Umbilical cord (tissue), 1 donor: ENCODE measurements at regions not wholly inside any gene's neighbourhood (a gene's known extent, or its start where the extent isn't known, plus 50 kb on each side); places are given as distances from the start of the nearest gene placed in this dataset.
"Not testable (repeated sequence)": the region's sequence is repeated elsewhere in the genome, so short reads cannot be mapped to it uniquely, and the experiment has no call there.

ENCODE experiments used
- DNase-seq: peaks from one replicate; pipeline ENCODE4 v3.0.0-alpha.2; 2015; ENCODE audit warnings: low spot score

DNA sequence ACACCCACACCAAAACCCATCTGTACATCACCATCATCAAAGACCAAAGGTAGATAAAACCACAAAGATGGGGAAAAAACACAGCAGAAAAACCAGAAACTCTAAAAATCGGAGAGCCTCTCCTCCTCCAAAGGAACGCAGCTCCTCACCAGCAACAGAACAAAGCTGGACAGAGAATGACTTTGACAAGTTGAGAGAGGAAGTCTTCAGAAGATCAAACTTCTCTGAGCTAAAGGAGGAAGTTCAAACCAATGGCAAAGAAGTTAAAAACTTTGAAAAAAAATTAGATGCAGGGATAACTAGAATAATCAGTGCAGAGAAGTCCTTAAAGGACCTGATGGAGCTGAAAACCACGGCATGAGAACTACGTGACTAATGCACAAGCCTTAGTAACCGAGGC lies 247.5 kb upstream of the ERBB4 start:
- not testable (repeated sequence) for DNase-seq

DNA sequence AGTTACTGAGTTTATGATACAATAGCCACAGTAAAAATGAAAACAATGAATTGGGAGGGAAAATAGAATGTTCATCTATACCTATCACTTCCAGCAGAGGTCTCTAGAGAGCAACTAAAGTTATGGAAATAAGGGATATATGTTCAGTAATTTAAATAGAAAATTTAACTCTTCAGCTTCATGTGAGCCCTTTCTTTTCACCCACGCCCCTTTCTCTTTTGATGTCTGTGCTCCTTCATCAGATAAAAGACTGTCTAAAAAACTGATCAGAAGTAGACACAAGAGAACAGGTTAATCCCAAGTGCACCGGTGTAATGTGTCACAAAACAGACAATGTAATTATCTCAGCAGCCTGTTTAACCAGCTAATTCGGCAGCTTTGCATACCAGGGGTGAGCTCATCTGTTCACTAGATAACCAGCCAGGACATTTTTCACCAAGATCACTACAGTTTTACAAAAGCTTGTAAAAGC lies 238.5 kb upstream of the ERBB4 start:
- DNase-seq = peak; percentile 92

DNA sequence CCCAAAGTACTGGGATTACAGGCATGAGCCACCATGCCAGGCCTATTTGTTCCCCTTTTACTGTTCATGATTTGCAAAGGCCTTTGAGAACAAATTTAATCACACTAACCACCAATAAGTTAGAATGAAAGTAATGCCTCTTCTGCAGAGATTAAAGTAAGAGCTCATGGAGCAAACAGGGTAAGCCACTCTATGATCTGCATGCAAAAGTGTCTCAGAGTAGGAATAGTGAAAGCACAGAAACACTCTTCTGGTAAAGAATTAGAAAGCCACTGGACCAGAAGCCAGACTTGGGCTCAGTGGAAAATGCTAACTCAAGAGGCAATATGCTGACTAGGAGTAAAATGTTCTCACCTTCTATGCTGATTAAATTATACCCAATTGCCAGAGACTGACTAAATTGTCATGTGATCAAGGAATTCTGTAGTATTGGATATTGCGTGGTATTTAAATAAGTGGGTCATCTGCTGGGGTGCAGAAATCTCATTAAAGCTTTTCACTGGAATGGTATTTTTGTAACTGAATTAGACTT lies 235.3 kb upstream of the ERBB4 start:
- no peak for DNase-seq

DNA sequence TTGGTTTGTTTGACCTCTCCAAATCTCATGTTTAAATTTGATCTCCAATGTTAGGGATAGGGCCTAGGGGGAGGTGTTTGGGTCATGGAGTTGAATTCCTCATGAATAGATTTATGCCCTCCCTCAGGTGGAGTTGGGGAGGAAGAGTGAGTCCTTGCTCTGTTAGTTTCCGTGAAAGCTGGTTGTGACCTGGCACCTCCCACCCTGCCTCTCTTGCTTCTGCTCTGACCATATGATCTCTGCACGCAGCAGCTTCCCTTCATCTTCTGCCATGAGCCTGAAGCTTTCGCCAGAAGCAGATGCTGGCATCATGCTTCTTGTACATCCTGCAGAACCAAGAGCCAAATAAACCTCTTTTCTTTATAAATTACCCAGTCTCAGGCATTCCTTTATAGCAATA lies 231.6 kb upstream of the ERBB4 start:
- no peak for DNase-seq

DNA sequence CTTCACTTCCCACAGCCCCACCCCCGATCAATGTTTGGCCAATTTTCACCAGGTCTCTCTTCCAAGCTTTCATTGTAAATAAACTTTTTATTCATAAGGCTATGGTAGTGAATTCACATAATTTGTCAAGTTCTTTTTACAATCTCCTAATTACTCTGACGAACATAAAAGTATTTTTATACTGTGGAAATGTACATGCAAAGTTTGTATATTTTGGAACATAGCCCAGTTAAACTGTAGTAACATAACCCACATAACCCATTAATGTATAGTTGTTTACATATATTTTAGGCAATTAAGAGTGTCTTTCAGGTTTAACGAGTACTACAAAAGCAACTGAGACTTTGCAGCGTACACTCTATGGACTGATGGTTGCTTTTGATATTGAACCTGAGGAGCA lies 228.3 kb upstream of the ERBB4 start:
- DNase-seq = peak; percentile 33

DNA sequence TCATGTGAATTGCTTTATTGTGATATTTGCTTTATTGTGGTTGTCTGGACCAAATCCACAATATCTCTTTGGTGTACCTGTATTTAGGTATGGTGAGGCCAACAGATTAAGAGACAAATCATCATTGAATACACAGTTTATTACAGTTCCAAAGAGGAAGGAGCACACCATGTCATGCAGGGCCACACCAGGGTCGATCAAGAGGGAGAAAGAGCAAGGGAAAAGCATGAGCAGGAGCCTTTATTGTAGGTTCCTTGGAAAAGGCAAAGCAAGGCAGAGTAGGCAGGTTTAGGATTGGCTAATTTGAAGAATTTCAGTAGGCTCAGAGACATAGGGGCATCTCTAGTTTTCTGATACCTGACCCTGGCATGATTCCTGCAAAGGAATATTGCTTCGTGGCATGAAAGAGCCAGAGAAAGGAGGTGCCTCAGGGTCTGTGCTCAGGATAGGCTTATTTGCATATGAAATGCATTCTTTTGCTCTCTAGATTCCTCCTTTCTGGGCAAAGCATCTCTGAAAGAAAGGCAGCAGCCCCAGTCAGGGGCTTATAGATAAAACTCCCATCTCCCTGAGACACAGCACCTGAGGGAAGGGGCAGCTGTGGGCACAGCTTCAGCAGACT lies 214.2 kb upstream of the ERBB4 start:
- DNase-seq = no peak

DNA sequence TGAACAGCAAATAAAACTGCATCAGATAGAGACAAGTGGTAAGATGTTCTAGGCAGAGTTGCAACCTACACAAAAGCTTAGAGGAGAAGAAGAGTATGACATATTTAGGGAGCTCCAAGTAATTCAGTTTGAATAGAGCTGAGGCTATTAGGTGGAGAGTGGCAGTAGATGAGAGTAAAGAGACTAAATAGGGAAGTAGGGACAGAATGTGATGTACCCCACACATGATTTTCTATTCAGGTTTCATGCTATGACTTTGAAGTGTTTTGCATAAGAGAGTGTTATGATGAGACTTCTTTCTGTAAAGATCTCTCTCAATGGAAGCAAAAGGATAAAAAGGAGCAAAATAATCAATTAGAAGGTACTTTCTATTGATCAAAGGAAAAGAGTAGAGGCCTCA lies 206.8 kb upstream of the ERBB4 start:
- DNase-seq = no peak

DNA sequence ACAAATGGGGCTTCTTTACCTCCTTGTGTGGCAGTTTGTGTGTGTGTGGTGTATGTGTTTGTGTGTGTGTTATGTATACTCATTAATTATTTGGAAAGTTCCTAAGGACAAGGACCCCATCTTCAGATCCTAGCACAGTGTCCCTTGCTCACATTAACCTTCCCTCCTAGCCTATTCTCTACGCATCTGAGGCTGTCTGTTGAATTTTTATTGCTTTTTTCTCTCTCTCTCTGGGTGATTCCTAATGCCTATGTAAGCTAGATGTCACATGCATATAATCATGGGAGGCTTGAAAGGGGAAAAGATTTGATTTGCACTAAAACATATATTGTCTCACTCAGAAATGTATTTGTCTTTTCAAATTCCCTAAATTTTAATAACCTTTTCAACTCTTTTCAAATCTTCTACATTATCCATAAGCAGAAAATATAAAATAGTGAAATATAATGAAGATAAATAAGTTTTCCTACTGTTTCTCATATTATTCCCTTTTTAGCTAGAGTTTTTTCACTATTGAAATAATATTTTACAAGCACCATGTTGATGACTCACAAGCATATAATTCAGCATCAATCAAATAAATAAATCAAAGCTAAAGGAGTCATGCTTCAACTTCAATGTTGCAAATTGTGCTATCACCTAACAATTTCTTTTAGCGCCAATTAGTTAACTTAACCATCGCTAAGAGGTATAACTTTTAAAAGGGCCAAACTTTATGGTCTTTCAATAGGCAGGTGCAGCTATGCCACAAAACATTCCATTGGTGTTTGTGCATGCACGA lies 199.0 kb upstream of the ERBB4 start:
- no peak for DNase-seq

DNA sequence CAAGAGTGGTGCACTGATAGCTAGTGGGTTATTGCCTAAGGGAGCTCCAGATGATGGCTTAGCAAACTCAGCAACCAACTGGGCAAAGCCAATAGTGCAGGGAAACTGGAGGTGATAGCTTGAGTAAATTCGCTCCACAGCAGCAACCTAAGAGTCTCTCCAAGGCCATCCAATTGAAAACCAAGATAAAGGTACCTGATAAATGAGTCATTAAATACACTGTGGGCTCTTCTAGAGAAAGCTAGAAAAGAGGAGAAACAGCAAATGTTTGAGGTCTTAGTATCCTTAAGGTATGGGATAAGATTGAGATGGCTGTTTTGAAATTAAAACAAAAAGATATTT lies 197.8 kb upstream of the ERBB4 start:
- DNase-seq = no peak

DNA sequence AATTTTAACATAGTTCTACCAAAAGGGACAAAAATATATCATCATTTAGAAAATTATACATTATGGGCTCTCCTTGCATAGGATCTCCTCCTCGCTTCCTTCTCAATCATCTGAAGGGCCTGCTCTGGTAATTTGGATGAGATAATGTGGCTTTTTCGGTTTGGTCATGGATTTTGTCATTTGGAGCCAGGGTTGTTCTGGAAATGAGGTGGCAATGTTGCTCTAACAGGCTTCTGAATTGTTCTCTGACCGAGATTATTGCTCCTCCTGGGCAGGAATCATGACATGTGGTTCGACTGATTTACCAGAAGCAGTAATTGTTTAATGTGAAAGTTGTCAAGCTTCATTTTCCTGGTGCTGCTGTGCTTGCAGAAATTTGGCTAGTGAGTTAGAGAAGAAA lies 194.7 kb upstream of the ERBB4 start:
- DNase-seq = no peak

DNA sequence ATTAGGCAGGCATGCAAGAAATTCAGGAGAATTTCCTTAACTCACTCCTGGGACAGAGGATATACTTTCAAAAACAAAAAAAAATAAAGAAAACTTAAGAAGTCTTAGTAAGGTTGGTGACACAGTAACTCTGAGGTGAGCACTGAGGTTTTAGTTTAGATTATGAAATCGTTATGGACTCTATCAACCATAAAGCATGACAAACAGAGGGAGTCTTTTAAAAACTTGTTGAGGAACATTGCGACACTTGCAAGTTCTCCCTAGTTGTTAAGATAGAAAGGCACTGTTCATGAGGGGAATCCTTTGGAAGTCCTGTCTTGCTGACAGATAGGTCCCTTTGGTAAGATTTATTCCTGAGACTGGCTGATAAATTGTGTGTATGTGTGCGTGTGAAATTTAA lies 194.3 kb upstream of the ERBB4 start:
- no peak for DNase-seq

DNA sequence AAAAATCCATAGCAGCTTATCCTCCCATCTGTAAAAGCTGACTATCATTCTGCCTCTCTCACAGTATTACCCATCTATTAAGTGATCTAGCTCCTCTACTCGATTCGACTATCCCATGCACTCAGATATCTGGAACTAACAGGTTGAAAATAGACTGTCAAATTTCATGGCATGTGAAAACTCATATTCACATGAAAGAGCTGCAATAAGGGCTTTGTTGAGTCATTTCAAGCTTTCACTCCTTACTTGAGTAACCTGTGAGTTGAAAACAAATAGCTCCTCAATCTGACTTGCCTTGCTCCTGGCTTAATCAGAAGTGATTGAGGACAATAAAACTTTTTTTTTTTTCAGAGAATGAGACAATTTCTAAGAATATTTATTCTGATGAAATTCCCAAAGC lies 192.4 kb upstream of the ERBB4 start:
- no peak for DNase-seq

DNA sequence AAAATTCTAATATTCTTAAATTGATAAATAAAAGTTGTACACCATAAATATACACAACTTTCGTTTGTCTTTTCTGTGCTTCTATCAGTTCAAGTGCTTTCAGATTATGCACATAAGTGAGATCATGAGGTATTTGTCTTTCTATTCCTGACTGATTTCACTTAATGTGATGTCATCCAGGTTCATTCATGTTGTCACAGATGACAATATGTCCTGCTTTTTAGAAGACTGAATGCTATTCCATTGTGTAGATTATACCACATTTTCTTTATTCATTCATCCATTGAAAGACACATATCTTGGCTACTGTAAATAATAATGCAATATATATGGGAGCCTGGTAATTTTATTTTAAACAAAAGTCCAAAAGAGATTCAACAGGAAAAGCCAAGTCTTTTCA lies 190.1 kb upstream of the ERBB4 start:
- no peak for DNase-seq

DNA sequence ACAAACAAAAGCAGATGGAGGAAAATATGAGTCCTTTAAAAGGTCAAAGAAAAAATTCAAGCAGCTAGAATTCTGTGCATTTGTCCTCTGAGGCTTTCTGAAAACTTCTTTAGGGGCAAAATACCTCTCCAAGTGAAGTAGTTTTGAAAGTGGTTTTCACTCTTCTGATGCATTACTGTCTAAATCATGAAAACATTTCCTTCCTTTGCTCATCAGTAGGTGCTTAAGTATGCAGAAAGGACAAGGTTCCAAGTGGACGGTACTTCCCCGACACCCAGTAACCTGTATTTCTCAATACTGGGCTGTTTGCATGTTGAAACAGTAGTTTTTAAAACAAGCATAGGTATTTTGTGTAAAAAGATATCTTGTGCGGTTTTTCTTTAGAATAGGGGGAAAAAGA lies 189.1 kb upstream of the ERBB4 start:
- DNase-seq = no peak

DNA sequence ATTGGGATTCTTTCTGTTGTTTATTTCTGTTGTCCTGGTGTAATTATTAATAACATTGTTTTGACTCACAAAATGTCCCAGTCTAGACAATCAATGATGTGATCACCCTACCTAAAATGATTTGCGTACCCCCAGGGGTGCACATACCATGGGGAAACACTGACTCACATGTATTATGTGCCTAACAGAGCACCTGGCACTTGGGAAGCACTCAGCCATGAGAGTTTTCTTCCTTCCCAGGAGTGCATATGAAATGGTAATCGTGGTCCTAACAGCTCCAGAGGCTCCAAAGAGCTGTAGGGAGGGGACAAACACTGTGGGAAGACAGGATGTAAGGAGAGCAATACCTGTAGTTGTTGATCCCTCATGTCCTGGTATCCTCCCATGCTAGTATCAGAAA lies 187.8 kb upstream of the ERBB4 start:
- DNase-seq = no peak

DNA sequence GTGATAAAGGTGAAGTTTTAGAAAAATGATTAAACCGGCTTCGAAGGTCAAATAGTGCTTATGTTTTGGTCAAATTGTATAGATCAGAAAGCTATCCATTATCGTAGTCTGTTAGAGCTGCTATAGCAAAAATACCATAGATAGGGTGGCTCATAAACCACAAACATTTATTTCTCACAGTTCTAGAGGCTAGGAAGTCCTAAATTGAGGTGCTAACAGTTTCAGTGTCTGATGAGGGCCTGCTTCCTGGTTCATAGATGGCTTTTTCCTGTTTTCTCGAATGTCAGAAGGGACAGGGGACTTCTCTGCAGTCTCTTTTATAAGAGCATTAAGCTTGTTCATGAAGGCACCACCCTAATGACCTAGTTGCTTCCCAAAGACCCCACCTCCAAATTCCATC lies 186.6 kb upstream of the ERBB4 start:
- DNase-seq = no peak

DNA sequence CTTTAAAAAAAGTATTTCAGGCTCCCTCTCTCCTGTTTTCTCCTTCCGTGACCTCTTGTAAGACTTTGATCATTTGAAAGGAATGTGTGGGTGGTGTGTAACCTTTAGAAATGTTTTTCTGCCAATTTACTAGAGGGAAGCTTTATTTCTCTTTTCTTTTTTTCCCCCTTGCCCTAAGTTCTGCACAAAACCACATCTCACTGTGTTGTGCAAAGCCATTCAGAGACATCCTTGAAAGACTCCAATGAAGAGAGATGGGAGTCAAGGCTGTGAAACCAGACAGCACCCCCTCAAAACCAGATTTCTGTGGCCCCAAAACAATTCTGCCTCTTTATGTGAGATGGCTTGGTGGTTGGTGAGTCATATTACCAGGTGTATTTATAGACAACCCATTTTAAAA lies 184.6 kb upstream of the ERBB4 start:
- no peak for DNase-seq

DNA sequence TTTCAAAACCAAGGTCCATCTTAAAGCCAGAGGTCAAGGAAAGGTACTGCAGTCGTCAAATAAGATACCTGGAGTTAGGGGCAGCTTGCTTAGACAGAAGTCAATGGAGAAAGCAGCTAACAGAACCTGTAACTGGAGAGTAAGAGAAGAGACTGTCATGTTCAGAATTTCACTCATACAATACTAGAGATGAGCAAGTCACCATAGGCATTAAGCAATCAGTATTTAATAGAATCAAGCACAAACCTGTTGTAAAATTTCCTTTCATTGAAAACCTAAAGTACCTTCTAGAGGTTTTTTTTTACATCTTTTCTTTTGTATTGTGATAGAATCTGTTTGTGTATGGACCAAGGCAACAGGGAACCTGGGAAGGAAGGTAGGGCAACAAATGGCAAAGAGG lies 183.4 kb upstream of the ERBB4 start:
- no peak for DNase-seq

DNA sequence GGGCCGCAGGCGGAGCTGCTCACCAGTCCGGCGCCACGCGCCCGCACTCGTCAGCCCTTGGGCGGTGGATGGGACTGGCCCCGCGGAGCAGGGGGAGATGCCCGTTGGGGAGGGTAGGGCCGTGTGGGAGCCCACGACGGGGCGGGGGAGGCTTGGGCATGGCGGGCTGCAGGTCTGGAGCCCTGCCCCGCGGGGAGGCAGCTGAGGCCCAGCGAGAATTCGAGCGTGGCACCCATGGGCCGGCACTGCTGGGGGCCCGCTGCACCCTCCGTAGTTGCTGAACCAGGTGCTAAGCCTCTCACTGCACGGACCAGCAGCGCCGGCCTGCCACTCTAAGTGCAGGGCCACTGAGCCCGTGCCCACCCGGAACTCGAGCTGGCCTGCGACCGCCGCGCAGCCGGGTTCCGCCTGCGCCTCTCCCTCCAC lies 182.4 kb upstream of the ERBB4 start:
- DNase-seq = no peak

DNA sequence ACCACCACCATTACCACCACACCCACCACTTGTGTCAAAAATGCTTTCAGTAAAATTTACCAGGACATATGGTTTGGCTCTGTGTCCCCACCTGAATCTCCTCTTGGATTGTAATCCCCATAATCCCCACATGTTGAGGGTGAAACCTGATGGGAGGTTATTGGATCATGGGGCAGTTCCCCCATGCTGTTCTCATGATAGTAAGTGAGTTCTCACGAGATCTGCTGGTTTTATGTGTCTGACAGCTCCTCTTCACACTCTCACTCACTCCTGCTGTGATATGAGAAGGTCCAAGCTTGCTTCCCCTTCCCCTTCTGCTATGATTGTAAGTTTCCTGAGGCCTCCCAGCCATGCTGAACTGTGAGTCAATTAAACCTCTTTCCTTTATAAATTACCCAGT lies 176.8 kb upstream of the ERBB4 start:
- DNase-seq = not testable (repeated sequence)

DNA sequence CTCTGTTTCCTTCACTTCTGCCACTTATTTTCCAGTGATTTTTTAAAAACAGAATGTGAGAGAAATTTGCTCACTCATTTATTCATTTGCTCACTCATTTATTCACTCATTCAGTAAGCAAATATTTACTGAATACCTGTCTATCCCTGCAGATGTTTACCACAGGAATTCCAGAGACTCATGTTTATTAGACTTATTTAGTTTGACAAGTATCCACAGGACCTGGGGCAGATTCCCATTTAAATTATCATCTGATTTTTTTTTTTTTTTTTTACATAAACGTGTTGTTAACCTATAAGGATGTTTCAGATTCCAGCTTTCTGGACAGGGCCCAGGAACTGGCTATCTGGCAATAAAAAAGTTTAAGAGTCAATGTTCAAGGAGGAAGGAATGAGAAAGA lies 175.1 kb upstream of the ERBB4 start:
- DNase-seq = no peak

DNA sequence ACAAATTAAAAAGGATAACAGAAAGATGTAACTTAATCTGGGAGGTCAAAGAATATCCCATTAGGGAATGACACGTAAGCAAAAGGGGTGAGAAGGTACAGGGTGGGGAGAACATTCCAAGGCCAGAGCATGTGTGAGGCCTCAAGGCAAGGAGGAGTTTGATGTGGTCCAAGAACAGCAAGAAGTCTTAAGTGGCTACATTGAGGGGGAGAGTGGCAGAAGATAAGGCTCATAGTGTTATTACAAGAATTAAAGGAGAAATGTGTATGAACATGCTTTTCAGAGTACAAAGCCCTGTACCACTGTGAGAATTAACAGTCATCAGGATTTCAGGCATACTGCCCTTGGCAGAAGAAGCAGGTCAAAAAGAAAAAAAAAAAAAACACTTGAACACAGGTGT lies 174.4 kb upstream of the ERBB4 start:
- DNase-seq = no peak

DNA sequence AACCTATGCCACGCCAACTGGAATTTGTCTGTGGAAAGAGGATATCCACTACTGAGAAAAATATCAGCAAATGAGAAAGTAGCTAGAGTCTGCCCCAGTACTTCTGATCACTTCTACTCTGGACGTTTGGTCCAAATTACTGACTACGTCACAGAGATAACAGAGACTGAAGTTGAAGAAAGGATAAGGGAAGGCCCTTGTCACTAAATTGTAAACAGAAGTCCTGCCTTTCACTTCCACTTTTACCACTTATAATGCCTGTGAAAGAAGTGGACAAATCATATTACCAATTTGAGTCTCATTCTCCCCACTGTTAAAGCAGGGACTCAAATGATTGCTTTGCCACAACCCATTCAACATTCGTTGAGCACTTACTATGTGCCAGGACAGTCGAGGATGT lies 173.9 kb upstream of the ERBB4 start:
- DNase-seq = no peak
